ENCODE measurements at regions not wholly inside any gene's neighbourhood (a gene's known extent, or its start where the extent isn't known, plus 50 kb on each side); places are given as distances from the start of the nearest gene placed in this dataset.

- TF ChIP-seq CTCF (IDR thresholded peaks at IDR 0.05) (no peak), POLR2A (IDR thresholded peaks at IDR 0.05) (no peak)
These were observed 197.0 kb upstream of the CFAP20DC start for GRCh38 chr3:59246719-59247401.

Measured in lower leg skin (tissue), 3 donors.